ENCODE measurements at regions not wholly inside any gene's neighbourhood (a gene's known extent, or its start where the extent isn't known, plus 50 kb on each side); places are given as distances from the start of the nearest gene placed in this dataset.

DNA sequence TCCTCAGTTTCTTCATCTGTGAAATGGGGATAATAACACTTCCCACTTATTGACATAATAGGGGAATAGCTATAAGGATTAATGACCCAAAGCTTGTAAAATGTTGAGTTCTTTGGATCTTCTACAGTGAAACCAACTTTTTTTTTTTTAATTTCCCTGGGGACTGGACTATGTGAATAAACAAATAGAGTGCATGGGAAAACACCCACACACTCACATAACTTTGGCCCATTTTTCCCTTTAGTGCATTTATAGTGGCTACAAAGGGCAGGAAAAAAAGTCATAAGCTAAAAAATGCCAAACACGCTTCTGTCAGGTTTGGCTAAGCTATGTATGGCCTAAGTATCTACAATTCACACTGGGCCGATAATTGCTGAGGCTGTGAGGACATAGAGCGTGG, 406.2 kb upstream of the JAG1 start:
- TF ChIP-seq EZH2 (optimal IDR thresholded peaks at IDR 0.05; ENCODE audit: low read depth, low read length), result no peak
- TF ChIP-seq, protein P1, sequence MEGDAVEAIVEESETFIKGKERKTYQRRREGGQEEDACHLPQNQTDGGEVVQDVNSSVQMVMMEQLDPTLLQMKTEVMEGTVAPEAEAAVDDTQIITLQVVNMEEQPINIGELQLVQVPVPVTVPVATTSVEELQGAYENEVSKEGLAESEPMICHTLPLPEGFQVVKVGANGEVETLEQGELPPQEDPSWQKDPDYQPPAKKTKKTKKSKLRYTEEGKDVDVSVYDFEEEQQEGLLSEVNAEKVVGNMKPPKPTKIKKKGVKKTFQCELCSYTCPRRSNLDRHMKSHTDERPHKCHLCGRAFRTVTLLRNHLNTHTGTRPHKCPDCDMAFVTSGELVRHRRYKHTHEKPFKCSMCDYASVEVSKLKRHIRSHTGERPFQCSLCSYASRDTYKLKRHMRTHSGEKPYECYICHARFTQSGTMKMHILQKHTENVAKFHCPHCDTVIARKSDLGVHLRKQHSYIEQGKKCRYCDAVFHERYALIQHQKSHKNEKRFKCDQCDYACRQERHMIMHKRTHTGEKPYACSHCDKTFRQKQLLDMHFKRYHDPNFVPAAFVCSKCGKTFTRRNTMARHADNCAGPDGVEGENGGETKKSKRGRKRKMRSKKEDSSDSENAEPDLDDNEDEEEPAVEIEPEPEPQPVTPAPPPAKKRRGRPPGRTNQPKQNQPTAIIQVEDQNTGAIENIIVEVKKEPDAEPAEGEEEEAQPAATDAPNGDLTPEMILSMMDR (IDR thresholded peaks at IDR 0.05; ENCODE audit: low read length), result no peak
